Psoas muscle (tissue), 7 donors: ENCODE measurements at regions not wholly inside any gene's neighbourhood (a gene's known extent, or its start where the extent isn't known, plus 50 kb on each side); places are given as distances from the start of the nearest gene placed in this dataset.

ENCODE experiments used
- ATAC-seq, 4 donors: fragments of 200-7000 bp; cut with Tn5 transposase; one replicate each; pipeline ENCODE4 v1.9.1; 2020; ENCODE audit warnings: moderate library complexity in 3 of 4, mild to moderate bottlenecking in 2 of 4
- DNase-seq, 2 donors: peaks; one replicate each; pipeline ENCODE4 v3.0.0-alpha.2; 2020
- H3K27ac ChIP-seq: fragments of 200-600 bp; one replicate; pipeline ENCODE4 v1.8.0; 2022
- H3K27me3 ChIP-seq, 3 donors: fragments of 200-600 bp in 1 of 3; one replicate each; pipeline versions ENCODE4 v1.6.1 to v1.8.0; 2013 to 2022; ENCODE audit warnings: low read length in 2 of 3, mild to moderate bottlenecking in 2 of 3, moderate library complexity in 1 of 3; ENCODE audit not compliant: insufficient read depth in 3 of 3
- H3K36me3 ChIP-seq, 2 donors: fragments of 200-600 bp in 1 of 2; one replicate each; pipeline versions ENCODE4 v1.6.1 to v1.8.0; 2013 to 2022; ENCODE audit warnings: low read depth in 1 of 2, mild to moderate bottlenecking in 1 of 2, moderate library complexity in 1 of 2; ENCODE audit not compliant: insufficient read depth in 1 of 2
- H3K4me1 ChIP-seq: fragments of 200-600 bp; one replicate; pipeline ENCODE4 v1.8.0; 2022
- H3K4me3 ChIP-seq: fragments of 200-600 bp; one replicate; pipeline ENCODE4 v1.8.0; 2022; ENCODE audit warnings: mild to moderate bottlenecking
- H3K9me3 ChIP-seq: fragments of 200-600 bp; one replicate; pipeline ENCODE4 v1.8.0; 2022
- CTCF ChIP-seq: fragments of 200-600 bp; IDR thresholded peaks from one replicate; pipeline ENCODE4 v1.8.0; 2022; ENCODE audit warnings: antibody characterized with exemption
- WGBS, 3 donors: extraction: QIAGEN DNeasy Blood & Tissue Kit; methylation state at CpG; one replicate each; pipeline versions ENCODE4 v1.1.6 to v1.1.7; 2013; 5-methylcytosine and 5-hydroxymethylcytosine counted together
- intact Hi-C, 2 donors: fragments of 100-400 bp; cut with DNase I; formaldehyde crosslinking; loops; one replicate each; pipeline versions ENCODE4 v1.11.0 to v1.14.2; 2022
- donor health status: healthy with polysubstance abuse.
- donor health status: DM: no; HTN: no; CAD: no; lungs with moderate emphysema.
- donor health status: Bipolar disorder and iron deficiency.
- donor health status: healthy.
- donor health status: DM: yes; HTN: yes; CAD: no.
- donor health status: DM: no; HTN: no; CAD: no.
- donor health status: DM: yes; HTN: yes; CAD: no.

DNA sequence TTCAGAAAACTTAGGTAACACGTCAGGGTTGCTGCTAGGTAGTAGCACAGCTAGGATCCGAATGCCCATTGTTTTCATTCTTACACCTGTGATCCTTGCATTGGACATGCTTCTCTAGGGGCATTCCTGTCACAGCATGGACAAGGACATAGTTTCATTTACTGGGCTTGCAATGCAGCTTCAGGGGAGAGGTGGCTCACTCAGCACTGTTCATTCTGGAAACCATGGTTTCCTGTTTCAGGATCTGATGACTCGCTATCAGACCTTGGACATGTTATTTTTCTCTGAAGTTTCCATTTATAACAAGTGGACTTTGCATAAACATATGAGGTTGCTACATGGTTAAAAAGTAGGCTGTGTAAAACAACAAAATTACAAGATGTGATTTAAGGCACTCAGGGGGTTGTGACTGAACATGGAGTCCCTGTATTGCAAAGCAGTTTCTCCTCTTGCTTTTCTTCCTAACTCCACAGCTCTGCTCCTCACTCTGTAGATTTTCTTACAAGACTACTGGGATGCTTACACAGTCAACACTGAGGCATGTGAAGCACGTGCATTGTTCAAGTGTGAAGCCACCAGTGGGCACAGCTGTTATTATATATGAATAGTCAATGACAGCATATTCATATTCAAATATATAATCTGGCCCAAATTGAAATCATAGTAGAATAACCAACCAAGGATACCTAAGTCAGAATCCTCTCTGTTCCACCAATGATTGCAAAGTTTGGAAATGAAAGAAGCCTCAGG, 66.1 kb upstream of the STK32A start:
- no peak overlapping the region for H3K27ac ChIP-seq
- DNase-seq: no peak
- H3K4me3 ChIP-seq: no peak overlapping the region
- ATAC-seq: no peak
- no peaks in the 10 kb centered on the region for H3K9me3 ChIP-seq
- intact Hi-C loops: no loop called here
- 60 to 65% (median 60%) methylated on average over 4 of the region's 4 CpGs for WGBS, 3 donors
- H3K36me3 ChIP-seq: no peaks in the 10 kb centered on the region
- no peaks in the 10 kb centered on the region for H3K4me1 ChIP-seq
- TF ChIP-seq CTCF: no peak
- no peaks in the 10 kb centered on the region for H3K27me3 ChIP-seq

- no peaks in the 10 kb centered on the region for H3K36me3 ChIP-seq
These were observed 65.4 kb upstream of the STK32A start for GRCh38 chr5:147169399-147169798.

GRCh38 chr5:147169901-147170300, 64.9 kb upstream of the STK32A start:
- H3K4me3 ChIP-seq: no peak overlapping the region
- no peak for DNase-seq
- intact Hi-C loops: no loop called here

More at GRCh38 chr5:147169399-147169798, 65.4 kb upstream of the STK32A start:
- Histone ChIP-seq H3K4me3 (no peak overlapping the region), H3K27me3 (no peaks in the 10 kb centered on the region), H3K4me1 (no peaks in the 10 kb centered on the region), H3K9me3 (no peaks in the 10 kb centered on the region), H3K27ac (no peak overlapping the region)
- TF ChIP-seq CTCF: no peak
- ATAC-seq: no peak
- intact Hi-C loops: no loop called here
- DNase-seq: no peak

DNA sequence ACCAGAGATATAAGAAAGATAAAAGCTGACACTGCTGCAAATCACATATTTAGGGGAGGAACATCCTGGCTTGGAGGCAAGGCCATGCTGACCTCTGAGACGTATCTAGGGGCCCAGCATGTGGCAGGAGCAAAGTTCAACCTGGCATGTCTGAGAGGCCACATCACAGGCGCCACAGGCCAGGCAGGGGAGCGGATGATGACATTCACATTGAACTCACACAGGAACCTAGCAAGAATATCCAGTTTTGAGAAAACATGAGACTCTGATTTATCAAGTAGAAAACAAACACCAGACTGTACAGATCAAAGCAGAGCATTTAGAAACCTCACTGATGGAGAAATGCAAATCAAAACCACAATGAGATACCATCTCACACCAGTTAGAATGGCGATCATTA, 64.2 kb upstream of the STK32A start:
- 60 to 65% (median 64%) methylated on average over 4 of the region's 4 CpGs for WGBS, 3 donors
- Histone ChIP-seq H3K9me3 (no peaks in the 10 kb centered on the region), H3K27me3 (no peaks in the 10 kb centered on the region), H3K4me1 (no peaks in the 10 kb centered on the region), H3K4me3 (no peak overlapping the region), H3K36me3 (no peaks in the 10 kb centered on the region), H3K27ac (no peak overlapping the region)
- TF ChIP-seq CTCF: no peak
- DNase-seq (no peak), ATAC-seq (no peak)
- intact Hi-C loops: no loop called here

More at GRCh38 chr5:147169901-147170300, 64.9 kb upstream of the STK32A start:
- 85 to 86% (median 85%) methylated on average over 3 of the region's 3 CpGs for WGBS, 3 donors
- H3K4me1 ChIP-seq: no peaks in the 10 kb centered on the region
- no peak for TF ChIP-seq CTCF
- H3K27ac ChIP-seq: no peak overlapping the region
- H3K36me3 ChIP-seq: no peaks in the 10 kb centered on the region
- H3K27me3 ChIP-seq: no peaks in the 10 kb centered on the region
- ATAC-seq: no peak
- H3K9me3 ChIP-seq: no peaks in the 10 kb centered on the region
